NCI-H146 treated with DMSO at 0.1 percent for 48 hours (cell line): ENCODE measurements at regions not wholly inside any gene's neighbourhood (a gene's known extent, or its start where the extent isn't known, plus 50 kb on each side); places are given as distances from the start of the nearest gene placed in this dataset.
"Not testable (repeated sequence)": the region's sequence is repeated elsewhere in the genome, so short reads cannot be mapped to it uniquely, and the experiment has no call there.

ENCODE experiments used
- DNase-seq: peaks from one replicate; lab custom pipeline; 2025; ENCODE audit not compliant: unreplicated experiment; lab: John Stamatoyannopoulos, UW

DNA sequence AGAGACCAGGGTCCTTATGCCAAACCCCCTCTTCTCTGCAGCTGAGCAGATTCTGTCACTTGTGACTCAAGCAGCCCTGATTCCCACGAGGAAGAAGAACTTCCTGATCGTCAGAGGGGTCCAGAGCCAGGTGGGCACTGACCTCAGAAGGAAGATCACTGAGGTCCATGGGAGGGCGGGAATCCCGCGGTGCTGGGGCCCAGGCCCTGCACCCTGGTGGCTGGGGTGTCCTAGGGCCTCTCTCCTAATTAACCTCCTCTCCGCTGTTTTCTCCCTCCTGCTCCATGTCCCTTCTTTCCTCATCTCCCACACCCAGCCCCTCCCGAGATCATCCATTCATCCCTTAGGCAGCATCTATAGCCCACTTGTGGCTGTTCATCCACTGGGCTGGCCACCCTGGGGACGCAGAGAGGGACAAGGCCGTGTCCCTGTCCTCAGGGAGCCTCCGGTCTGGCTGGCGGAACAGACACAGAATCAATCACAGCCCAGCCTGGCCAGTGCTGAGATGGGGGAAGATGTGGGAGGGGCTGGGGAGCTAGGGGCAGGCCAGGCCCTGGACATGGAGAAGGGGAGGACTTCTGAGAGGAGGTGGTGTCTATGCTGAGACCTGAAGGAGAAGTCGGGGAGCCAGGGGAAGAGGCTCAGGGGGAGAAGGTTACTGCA lies 638.3 kb downstream of the MATN1 start:
- no peak for DNase-seq

DNA sequence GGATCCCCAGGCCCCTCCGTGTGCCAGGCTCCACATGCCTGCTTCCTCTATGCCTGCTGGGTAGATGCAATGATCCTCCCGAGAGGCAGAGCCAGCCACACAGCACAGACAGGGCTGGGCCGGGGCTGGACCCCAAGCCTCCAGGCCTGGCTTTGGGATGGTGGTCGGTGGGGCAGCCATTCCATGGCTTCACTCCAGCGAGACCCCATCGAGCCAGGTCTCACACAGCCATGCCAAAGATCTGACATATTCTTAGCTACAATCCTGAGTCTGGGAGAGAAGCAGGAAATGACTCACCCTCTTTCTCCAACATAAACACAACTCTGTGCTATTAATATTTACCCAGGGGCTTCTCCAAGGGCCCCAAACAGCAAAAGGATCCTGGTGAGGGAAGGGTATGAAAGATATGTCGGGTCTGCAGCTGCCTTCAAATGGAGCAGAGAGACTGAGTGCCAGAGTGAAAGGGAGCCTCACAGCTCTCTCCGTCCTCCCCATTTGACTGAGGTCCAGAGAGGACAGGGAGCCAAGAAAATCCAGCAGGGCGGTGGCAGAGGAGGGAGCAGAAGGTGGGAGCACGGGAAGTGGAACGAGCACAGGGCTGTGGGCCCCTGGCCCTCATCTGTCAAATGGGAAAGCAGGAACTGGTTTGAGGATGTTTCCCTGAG lies 639.5 kb downstream of the MATN1 start:
- DNase-seq, result no peak

GRCh38 chr1:30081379-30082102 lies 641.8 kb downstream of the MATN1 start:
- DNase-seq, result no peak

GRCh38 chr1:30075916-30076315 lies 647.5 kb downstream of the MATN1 start:
- DNase-seq, result not testable (repeated sequence)

GRCh38 chr1:30068787-30069472 lies 654.5 kb downstream of the MATN1 start:
- no peak for DNase-seq

DNA sequence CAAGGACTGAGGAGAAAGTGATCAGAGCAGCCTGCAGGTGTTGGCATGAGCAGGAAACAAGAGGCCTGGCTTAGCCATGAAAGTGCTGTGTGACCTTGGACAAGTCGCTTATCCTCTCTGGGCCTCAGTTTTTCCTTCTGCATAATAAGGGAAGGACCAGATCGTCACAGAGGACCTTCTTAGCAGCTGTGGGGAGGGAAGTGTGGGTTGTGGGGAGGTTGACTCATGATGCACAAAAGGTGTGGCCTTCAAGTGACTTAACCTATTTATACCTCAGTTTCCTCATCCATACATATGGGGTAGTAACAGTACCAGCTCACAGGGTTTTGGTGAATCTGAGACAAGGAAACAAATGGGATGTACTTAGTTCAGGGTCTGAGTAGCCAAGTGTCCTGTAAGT lies 658.8 kb downstream of the MATN1 start:
- DNase-seq, result no peak

- no peak for DNase-seq
These were observed 659.6 kb downstream of the MATN1 start for GRCh38 chr1:30063621-30064280.

DNA sequence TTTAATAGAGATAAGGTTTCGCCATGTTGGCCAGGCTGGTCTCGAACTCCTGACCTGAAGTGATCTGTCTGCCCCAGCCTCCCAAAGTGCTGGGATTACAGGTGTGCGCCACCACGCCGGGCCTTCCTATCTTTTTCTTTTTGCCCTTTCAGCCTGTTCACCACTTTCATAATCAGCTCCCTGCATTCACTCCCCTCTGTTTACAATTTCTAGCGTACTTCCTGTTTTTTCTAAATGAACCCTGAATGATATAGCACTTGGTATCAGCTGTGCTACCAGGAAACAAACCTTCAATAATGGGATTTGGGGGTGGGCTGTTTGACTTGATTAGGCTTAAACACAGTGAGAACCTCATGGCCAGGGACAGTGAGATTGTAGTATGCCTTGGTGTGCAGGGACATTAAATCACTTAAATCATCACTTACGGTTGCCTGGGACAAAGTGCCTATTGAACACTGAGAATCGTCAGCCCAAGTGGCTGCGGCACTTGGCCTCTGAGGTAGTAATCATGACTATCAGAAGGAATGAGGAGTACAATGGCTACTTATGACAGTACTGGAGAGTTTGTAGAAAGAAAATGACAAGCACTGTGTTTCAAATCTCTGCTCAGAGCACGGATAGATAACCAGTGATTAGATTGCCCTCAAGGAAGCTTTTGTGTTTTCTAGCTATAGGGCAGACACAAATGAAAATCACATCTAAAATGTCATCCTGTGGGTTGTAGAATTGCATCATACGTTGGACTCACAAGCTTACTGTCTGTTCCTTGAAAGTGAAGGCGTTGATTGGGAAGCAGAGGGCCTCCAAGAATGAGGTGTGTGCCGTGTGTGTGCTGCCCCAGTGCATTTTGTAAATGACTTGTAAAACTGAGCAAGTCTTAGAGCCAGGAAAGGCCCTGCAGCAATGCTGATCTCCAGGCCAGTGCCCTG lies 661.8 kb downstream of the MATN1 start:
- no peak for DNase-seq

DNA sequence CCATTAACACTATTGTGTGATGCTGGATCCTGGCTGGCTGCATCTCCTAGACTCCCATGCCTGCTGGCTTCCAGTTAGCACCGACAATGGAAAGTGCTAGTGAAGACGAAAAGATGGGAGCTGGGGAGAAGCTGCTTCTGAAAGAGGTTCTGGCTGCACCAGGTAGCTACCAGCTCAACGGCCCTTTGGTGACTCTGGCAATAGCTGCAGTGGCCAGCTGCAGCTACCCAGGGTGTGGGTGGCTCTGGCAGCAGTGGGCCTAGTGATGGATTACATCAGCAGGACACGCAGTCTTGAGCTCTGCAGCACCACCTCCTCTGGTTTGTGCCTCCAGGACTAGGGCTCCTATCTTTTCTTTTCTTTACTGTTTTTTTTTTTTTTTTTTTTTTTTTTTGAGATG lies 662.6 kb downstream of the MATN1 start:
- no peak for DNase-seq

DNA sequence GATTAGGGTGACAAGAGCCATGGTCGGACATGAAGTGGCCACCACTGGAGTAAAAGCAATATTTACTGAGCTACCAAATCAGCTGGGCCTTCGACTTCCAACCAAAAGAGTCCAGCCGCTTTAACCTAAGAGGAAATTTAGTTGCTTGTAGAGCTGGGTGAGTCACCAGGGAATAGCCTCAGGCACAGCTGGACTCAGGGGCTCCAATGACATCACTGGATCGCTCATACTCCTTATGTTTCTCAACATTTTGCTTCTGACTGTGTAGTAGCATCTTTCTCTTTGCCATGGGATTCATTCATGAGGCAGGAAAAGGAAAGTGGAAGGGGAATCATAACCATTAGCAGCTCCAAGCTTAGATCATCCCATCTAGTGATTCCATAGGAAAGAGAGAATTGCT lies 664.4 kb downstream of the MATN1 start:
- DNase-seq, result no peak

DNA sequence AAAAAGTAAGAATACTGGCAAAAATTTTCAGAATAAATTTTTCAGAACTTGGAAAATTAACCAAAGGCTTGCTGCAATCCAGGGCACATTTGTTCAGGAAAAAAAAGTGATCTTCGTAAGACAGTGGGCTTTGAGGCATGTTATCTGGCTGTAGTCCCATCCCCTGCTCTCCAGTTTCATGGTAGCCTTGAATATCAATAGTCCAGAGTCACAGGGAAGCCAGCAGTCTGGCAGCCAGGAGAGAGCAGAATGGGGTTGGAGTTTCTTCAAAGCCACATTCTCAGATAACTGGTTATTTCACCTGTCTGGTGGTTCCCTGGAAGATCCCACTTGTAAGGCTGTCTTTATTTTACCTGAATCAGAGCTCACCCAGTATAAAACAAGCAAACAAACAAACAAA lies 669.3 kb downstream of the MATN1 start:
- no peak for DNase-seq

DNA sequence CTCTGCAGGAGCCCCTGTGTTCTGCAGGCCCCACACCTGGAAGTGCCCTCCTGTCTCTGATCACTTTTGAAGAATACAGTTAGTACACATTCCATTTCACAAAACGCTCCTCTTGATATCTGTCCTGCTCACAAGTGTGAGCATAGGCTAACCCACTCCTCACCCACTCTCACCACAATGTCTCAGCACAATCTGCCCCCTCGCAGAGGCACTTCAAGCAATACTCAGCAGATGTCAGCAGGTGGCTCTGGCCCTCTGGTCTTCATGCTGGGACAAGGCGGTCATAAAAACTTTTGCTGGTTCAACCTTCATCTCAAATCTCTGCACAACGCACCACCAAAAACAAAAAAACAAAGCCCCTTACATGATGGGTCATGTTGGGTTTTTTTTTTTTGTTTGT lies 671.2 kb downstream of the MATN1 start:
- no peak for DNase-seq

DNA sequence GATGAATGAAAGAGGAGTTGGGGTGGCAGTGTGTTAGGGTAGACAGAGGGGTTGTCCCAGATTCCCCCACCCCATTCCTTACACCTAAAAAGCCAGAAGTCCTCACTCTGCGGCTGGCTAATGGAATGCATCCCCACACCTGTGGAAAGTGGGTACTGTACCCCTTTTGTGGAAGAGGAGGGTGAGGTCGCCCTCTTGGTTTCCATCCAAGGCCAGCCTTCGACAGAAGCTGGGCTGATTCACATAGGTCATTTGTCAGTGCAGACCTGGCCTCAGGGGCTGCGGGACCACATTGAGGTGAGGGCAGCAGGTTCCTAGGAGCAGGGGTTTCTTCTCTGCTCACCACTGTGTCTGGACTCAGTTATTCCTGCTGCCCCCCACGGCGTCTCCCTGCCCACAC lies 671.6 kb downstream of the MATN1 start:
- no peak for DNase-seq

DNA sequence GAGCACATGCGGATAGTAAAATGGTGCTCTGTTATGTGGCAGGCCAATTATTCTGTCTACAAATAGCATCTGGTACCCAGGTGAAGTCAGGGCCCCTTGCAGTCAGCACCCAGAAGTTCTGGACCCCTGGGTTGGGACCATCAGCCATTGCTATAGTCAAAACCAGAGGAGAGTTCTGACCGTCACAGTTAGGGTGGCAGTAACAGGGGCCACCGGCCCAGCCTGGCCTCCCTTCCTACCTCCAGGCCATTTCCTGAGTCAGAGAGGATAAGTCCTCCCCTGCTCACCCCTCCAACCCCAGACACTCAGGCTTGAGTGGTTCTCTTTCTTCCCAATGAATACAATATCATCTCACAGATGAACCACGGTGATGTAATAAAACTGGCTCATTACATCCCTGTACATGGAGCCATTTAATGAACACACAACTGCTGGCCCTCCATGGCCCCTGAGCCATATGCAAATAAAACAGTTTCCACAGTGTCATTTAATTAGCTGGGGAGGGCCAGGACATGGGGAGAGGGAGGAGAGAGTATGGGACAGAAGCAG lies 673.6 kb downstream of the MATN1 start:
- DNase-seq, result no peak

DNA sequence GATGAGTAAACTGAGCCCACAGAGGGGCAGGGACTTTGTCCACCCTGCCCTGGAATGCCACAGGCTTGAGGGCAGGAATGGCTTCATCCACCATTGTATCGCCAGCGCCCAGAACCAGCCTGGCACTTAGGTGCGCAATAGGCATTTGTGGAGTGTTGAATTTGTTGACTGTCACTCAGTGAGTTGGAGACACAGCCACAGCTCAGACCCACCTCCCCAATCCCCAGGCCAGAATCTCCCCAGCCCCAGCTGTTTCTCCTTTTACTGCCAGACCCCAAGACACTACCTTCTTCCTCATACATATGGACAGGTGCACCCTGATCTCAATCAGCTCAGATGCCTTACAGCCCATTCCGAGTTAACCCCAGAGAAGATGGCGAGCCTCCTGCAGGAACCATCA lies 674.5 kb downstream of the MATN1 start:
- DNase-seq, result no peak

- DNase-seq, result no peak
These were observed 675.8 kb downstream of the MATN1 start for GRCh38 chr1:30047576-30047975.

GRCh38 chr1:30046751-30047150 lies 676.6 kb downstream of the MATN1 start:
- DNase-seq, result no peak

- DNase-seq, result no peak
These were observed 677.9 kb downstream of the MATN1 start for GRCh38 chr1:30045304-30046090.

DNA sequence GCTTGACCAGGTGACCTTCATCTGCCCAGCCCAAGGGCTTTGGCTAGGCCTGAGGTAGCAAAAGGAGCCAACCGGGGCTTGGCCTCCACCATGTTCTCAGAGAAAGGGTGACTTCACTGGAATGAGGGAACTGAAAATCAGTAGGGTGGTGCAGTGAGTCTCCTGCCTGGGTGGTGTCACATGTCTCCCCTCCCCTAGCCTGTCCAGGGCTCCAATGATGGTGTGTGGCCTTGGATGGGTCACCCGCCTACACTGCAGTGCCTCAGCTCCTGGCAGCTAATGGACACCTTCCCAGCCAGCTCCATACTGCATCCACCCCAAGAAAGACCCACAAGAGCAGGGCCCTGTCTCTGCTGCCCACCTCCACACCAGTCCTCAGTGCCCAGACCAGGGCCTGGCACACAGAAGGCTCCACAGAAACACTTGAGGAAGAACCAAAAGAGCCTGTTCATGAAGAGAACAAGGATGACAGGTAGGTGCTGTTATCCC lies 678.7 kb downstream of the MATN1 start:
- no peak for DNase-seq
